ENCODE measurements at regions not wholly inside any gene's neighbourhood (a gene's known extent, or its start where the extent isn't known, plus 50 kb on each side); places are given as distances from the start of the nearest gene placed in this dataset.

- Mint-ChIP-seq H3K27me3 (ENCODE audit: low read depth) (no peaks in the 10 kb centered on the region), H3K4me1 (ENCODE audit: low read depth) (no peaks in the 10 kb centered on the region), H3K27ac (no peak overlapping the region), H3K4me3 (ENCODE audit: low read depth) (no peak overlapping the region), H3K9me3 (no peaks in the 10 kb centered on the region), H3K36me3 (ENCODE audit: low read depth) (no peaks in the 10 kb centered on the region)
- intact Hi-C loops (cut with micrococcal nuclease): no loop called here
- DNase-seq (ENCODE audit: low spot score): no peak
These were observed 153.8 kb upstream of the FST start for GRCh38 chr5:53326424-53327153.

GRCh38 chr5:53327811-53328334, 152.6 kb upstream of the FST start:
- Mint-ChIP-seq H3K36me3 (ENCODE audit: low read depth) (no peaks in the 10 kb centered on the region), H3K9me3 (no peaks in the 10 kb centered on the region), H3K27me3 (ENCODE audit: low read depth) (no peaks in the 10 kb centered on the region), H3K27ac (no peak overlapping the region), H3K4me1 (ENCODE audit: low read depth) (no peaks in the 10 kb centered on the region), H3K4me3 (ENCODE audit: low read depth) (no peak overlapping the region)
- intact Hi-C loops (cut with micrococcal nuclease): no loop called here
- DNase-seq (ENCODE audit: low spot score): no peak

- H3K9me3 Mint-ChIP-seq: no peaks in the 10 kb centered on the region
- no peak for DNase-seq (ENCODE audit: low spot score)
- intact Hi-C loops (cut with micrococcal nuclease): no loop called here
- no peaks in the 10 kb centered on the region for H3K27me3 Mint-ChIP-seq (ENCODE audit: low read depth)
- no peaks in the 10 kb centered on the region for H3K4me1 Mint-ChIP-seq (ENCODE audit: low read depth)
- no peaks in the 10 kb centered on the region for H3K36me3 Mint-ChIP-seq (ENCODE audit: low read depth)
- no peak overlapping the region for H3K4me3 Mint-ChIP-seq (ENCODE audit: low read depth)
- no peak overlapping the region for H3K27ac Mint-ChIP-seq
These were observed 149.9 kb upstream of the FST start for GRCh38 chr5:53330491-53330890.

GRCh38 chr5:53331463-53331862, 149.0 kb upstream of the FST start:
- intact Hi-C loops (cut with micrococcal nuclease): no loop called here
- Mint-ChIP-seq H3K9me3 (no peaks in the 10 kb centered on the region), H3K27ac (no peak overlapping the region), H3K36me3 (ENCODE audit: low read depth) (no peaks in the 10 kb centered on the region), H3K4me1 (ENCODE audit: low read depth) (no peaks in the 10 kb centered on the region), H3K4me3 (ENCODE audit: low read depth) (no peak overlapping the region), H3K27me3 (ENCODE audit: low read depth) (no peaks in the 10 kb centered on the region)
- DNase-seq (ENCODE audit: low spot score): no peak

GRCh38 chr5:53333160-53333559, 147.3 kb upstream of the FST start:
- no peak for DNase-seq (ENCODE audit: low spot score)
- Mint-ChIP-seq H3K27me3 (ENCODE audit: low read depth) (no peaks in the 10 kb centered on the region), H3K4me3 (ENCODE audit: low read depth) (no peak overlapping the region), H3K9me3 (no peaks in the 10 kb centered on the region), H3K36me3 (ENCODE audit: low read depth) (no peaks in the 10 kb centered on the region), H3K27ac (no peak overlapping the region), H3K4me1 (ENCODE audit: low read depth) (no peaks in the 10 kb centered on the region)
- intact Hi-C loops (cut with micrococcal nuclease): no loop called here

- Mint-ChIP-seq H3K4me3 (ENCODE audit: low read depth) (no peak overlapping the region), H3K9me3 (no peaks in the 10 kb centered on the region), H3K36me3 (ENCODE audit: low read depth) (no peaks in the 10 kb centered on the region), H3K27me3 (ENCODE audit: low read depth) (peaks cover 2% of the 10 kb centered on the region), H3K4me1 (ENCODE audit: low read depth) (no peaks in the 10 kb centered on the region), H3K27ac (no peak overlapping the region)
- intact Hi-C loops (cut with micrococcal nuclease): no loop called here
- DNase-seq (ENCODE audit: low spot score): no peak
These were observed 145.9 kb upstream of the FST start for GRCh38 chr5:53334431-53334941.

GRCh38 chr5:53335115-53335514, 145.3 kb upstream of the FST start:
- Mint-ChIP-seq H3K9me3 (no peaks in the 10 kb centered on the region), H3K4me1 (ENCODE audit: low read depth) (no peaks in the 10 kb centered on the region), H3K27me3 (ENCODE audit: low read depth) (peaks cover 2% of the 10 kb centered on the region), H3K4me3 (ENCODE audit: low read depth) (no peak overlapping the region), H3K36me3 (ENCODE audit: low read depth) (no peaks in the 10 kb centered on the region), H3K27ac (no peak overlapping the region)
- intact Hi-C loops (cut with micrococcal nuclease): no loop called here
- DNase-seq (ENCODE audit: low spot score): no peak

- no peak overlapping the region for H3K4me3 Mint-ChIP-seq (ENCODE audit: low read depth)
- intact Hi-C loops (cut with micrococcal nuclease): no loop called here
- no peaks in the 10 kb centered on the region for H3K36me3 Mint-ChIP-seq (ENCODE audit: low read depth)
- no peaks in the 10 kb centered on the region for H3K4me1 Mint-ChIP-seq (ENCODE audit: low read depth)
- peaks cover 2% of the 10 kb centered on the region for H3K27me3 Mint-ChIP-seq (ENCODE audit: low read depth)
- no peak overlapping the region for H3K27ac Mint-ChIP-seq
- no peak for DNase-seq (ENCODE audit: low spot score)
- no peaks in the 10 kb centered on the region for H3K9me3 Mint-ChIP-seq
These were observed 142.6 kb upstream of the FST start for GRCh38 chr5:53337827-53338226.

- Mint-ChIP-seq H3K27ac (no peak overlapping the region), H3K27me3 (ENCODE audit: low read depth) (peaks cover 2% of the 10 kb centered on the region), H3K36me3 (ENCODE audit: low read depth) (no peaks in the 10 kb centered on the region), H3K4me3 (ENCODE audit: low read depth) (no peak overlapping the region), H3K4me1 (ENCODE audit: low read depth) (no peaks in the 10 kb centered on the region), H3K9me3 (no peaks in the 10 kb centered on the region)
- intact Hi-C loops (cut with micrococcal nuclease): no loop called here
- no peak for DNase-seq (ENCODE audit: low spot score)
These were observed 141.5 kb upstream of the FST start for GRCh38 chr5:53338971-53339370.

GRCh38 chr5:53339962-53340540, 140.4 kb upstream of the FST start:
- no peaks in the 10 kb centered on the region for H3K9me3 Mint-ChIP-seq
- no peaks in the 10 kb centered on the region for H3K4me1 Mint-ChIP-seq (ENCODE audit: low read depth)
- peaks cover 2% of the 10 kb centered on the region for H3K27me3 Mint-ChIP-seq (ENCODE audit: low read depth)
- intact Hi-C loops (cut with micrococcal nuclease): no loop called here
- no peak overlapping the region for H3K27ac Mint-ChIP-seq
- DNase-seq (ENCODE audit: low spot score): no peak
- H3K36me3 Mint-ChIP-seq (ENCODE audit: low read depth): no peaks in the 10 kb centered on the region
- no peak overlapping the region for H3K4me3 Mint-ChIP-seq (ENCODE audit: low read depth)

- H3K4me3 Mint-ChIP-seq (ENCODE audit: low read depth): no peak overlapping the region
- intact Hi-C loops (cut with micrococcal nuclease): no loop called here
- H3K27me3 Mint-ChIP-seq (ENCODE audit: low read depth): peaks cover 2% of the 10 kb centered on the region
- H3K27ac Mint-ChIP-seq: no peak overlapping the region
- DNase-seq (ENCODE audit: low spot score): no peak
- no peaks in the 10 kb centered on the region for H3K4me1 Mint-ChIP-seq (ENCODE audit: low read depth)
- no peaks in the 10 kb centered on the region for H3K36me3 Mint-ChIP-seq (ENCODE audit: low read depth)
- no peaks in the 10 kb centered on the region for H3K9me3 Mint-ChIP-seq
These were observed 139.3 kb upstream of the FST start for GRCh38 chr5:53340956-53341750.

- no peak for DNase-seq (ENCODE audit: low spot score)
- intact Hi-C loops (cut with micrococcal nuclease): no loop called here
- H3K27ac Mint-ChIP-seq: no peak overlapping the region
- H3K4me1 Mint-ChIP-seq (ENCODE audit: low read depth): no peaks in the 10 kb centered on the region
- no peaks in the 10 kb centered on the region for H3K36me3 Mint-ChIP-seq (ENCODE audit: low read depth)
- no peaks in the 10 kb centered on the region for H3K9me3 Mint-ChIP-seq
- H3K4me3 Mint-ChIP-seq (ENCODE audit: low read depth): no peak overlapping the region
- peaks cover 2% of the 10 kb centered on the region for H3K27me3 Mint-ChIP-seq (ENCODE audit: low read depth)
These were observed 138.2 kb upstream of the FST start for GRCh38 chr5:53342236-53342635.

- intact Hi-C loops (cut with micrococcal nuclease): no loop called here
- Mint-ChIP-seq H3K4me3 (ENCODE audit: low read depth) (no peak overlapping the region), H3K4me1 (ENCODE audit: low read depth) (no peaks in the 10 kb centered on the region), H3K36me3 (ENCODE audit: low read depth) (no peaks in the 10 kb centered on the region), H3K9me3 (no peaks in the 10 kb centered on the region), H3K27me3 (ENCODE audit: low read depth) (peaks cover 2% of the 10 kb centered on the region), H3K27ac (no peak overlapping the region)
- no peak for DNase-seq (ENCODE audit: low spot score)
These were observed 137.2 kb upstream of the FST start for GRCh38 chr5:53343187-53343586.

Measured in activated T-helper 2 cell treated with anti-CD3 and anti-CD28 coated beads, Interferon-gamma antibody, Interleukin-2, Interleukin-4, amounts not matched to agents 10 μg/mL and 5 μg/mL and 100 μg/mL, durations not matched to agents 14 hours and 24 hours and 36 hours (primary cell).